Fibroblast of peridontal ligament (primary cell): ENCODE measurements at regions not wholly inside any gene's neighbourhood (a gene's known extent, or its start where the extent isn't known, plus 50 kb on each side); places are given as distances from the start of the nearest gene placed in this dataset.

ENCODE experiments used
- DNase-seq: peaks from one replicate; pipeline ENCODE4 v3.0.0-alpha.2; 2010; ENCODE audit errors: extremely low read depth

GRCh38 chr5:160508780-160509361 is 87.2 kb downstream of the PTTG1 start:
- peak; percentile 89 for DNase-seq

GRCh38 chr5:160511280-160511929 is 89.8 kb downstream of the PTTG1 start:
- DNase-seq, result peak; percentile 8
